ENCODE measurements at regions not wholly inside any gene's neighbourhood (a gene's known extent, or its start where the extent isn't known, plus 50 kb on each side); places are given as distances from the start of the nearest gene placed in this dataset.

DNA sequence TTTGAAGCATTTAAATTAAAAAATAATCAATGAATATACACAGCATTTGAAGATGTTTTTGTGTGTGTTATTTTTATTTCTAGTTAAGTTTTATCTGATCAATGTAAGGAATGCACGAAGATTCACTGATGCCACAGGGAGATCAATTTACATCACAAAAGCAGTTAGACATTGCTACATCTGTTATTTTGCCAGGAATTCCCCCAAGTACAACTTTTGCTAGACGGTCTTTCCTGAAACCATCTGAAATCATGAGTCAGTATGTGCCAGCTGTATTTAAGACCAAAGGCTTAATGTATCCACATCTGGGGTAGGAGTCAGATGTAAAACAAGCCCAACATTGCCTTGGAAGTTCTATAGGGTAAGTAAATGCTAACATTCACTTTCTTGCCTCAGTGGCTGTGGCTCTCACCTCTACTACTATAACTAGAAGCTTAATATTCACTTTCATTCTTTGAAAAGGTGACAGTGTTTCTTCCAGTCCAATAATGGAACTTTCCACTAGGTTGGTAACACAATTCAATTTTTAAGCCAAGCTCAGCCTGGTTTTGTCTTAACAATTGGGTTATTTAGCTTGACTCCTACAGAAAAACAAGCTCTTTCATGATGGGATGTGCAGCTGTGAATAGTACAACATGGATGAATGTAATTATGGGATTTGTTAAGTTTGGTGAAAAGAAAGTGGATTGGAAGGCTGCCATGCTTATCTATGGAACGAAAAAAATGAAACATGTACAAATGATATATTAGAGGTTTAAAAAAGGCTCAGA, 385.4 kb upstream of the TMEM132C start:
- DNase-seq (ENCODE audit: insufficient read length, low spot score) (no peak), FAIRE-seq (no peak)
- no peak for TF ChIP-seq POLR2A (IDR thresholded peaks at IDR 0.05; ENCODE audit: low read depth, low read length)

DNA sequence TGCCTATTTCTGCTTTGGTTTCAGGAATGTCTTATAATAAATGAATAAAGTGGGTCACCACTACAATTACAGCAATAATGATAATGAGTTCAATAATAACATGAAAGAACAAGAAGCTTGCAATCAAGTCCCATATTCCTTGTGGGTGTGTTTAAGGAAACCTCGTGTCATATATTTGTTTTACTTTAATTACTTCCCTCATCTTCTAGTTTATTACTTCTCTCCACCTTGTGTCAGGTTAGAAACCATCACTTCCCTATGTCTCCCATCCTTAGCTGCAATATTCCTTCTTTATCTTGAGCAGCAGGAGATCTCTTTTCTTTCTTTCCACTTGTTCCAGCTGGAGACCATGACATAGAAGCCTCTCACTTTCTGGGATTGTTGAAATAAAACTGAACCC, 384.0 kb upstream of the TMEM132C start:
- no peak for DNase-seq (ENCODE audit: insufficient read length, low spot score)
- no peak for FAIRE-seq
- TF ChIP-seq POLR2A (IDR thresholded peaks at IDR 0.05; ENCODE audit: low read depth, low read length), result no peak

DNA sequence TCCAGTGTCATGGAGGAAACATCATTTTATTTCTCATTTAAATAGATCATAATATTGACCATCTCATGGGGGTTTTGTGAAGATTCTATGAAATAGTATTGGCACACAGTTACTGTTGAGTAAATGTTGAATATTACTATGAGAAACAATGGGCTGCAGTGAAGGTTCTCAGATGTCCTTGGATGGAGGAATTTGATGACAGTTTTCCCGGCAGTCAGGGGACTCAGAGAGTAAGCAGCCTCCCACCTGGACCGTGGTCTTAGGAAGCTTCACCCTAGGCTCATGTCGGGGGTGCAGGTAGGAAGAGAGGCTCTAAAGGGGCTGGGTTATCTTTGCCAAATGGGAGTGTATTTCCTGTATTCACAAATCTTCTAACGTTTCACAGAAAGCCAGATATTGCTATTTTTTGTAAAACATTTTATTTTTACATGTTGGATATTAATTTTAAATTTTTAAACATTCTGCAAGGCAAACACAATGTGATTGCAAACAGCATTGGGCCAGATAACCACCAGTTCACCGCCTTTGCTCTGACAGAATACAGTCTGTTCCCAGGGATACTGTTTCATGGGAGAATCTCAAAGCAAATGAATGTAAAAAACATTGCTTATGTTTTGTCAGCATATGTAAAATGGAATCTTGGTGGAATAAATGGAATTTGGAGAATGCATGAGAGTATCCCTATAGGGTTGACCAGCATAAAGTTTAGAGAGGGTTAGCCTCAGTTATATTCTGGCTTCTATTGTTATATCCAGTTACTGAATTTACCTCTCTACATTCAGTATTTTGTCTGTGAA, 380.8 kb upstream of the TMEM132C start:
- FAIRE-seq (no peak), DNase-seq (ENCODE audit: insufficient read length, low spot score) (no peak)
- no peak for TF ChIP-seq POLR2A (IDR thresholded peaks at IDR 0.05; ENCODE audit: low read depth, low read length)

DNA sequence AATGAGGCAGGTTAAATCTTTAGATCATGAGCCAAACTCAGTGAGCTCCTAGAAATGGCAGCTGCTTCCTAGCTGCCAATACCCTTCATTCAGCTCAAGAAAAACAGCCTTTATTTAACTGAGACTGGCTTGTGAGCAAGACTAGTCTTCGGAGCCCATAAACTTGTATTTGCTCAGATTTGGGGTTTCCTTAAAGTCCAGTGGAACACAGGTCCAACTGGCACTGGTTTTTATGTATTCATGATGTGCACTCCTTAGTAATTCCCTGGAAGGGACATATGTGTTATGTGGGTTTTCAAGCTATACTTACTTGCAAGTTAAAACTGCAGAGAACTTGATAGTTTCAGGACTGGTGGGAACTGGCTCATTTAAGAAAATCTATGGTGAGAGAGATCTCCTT, 380.1 kb upstream of the TMEM132C start:
- no peak for DNase-seq (ENCODE audit: insufficient read length, low spot score)
- no peak for FAIRE-seq
- TF ChIP-seq POLR2A (IDR thresholded peaks at IDR 0.05; ENCODE audit: low read depth, low read length), result no peak

DNA sequence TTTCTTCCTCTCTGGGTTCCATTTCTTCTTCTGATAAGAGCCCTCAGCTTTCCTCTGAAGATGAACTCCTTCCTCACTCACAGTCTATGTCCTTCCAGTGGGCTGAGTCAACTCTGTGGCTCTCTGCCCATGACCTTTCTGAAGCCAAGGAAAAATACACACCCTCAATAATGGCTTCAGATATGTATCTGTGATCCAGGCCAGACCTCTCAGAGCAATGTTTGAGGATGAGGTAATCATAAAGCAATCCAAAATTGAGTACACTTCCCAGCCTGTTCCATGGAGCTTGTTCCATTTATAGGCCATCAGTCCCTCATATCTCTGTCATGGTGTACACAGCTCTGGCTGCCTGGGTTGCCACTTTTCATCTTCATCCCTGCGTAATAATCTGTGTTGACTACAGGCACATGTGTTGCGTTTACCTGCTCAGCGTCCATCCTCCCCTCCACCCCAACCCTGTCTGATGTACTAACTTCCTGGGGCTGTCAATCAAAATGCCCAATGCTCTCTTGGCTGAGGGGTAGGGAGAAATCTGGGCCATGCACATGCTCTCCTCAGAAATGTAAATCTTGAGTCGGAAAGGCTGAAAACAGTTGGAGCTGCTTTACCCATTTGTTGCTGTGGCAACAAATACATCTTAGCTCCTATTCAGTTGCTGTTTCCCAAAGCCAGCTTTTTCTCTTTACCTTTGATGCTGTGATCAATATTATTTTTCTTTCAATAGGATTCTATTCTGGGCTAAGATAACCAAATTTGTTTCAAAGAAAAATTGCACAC, 377.8 kb upstream of the TMEM132C start:
- TF ChIP-seq POLR2A (IDR thresholded peaks at IDR 0.05; ENCODE audit: low read depth, low read length), result no peak
- no peak for FAIRE-seq
- no peak for DNase-seq (ENCODE audit: insufficient read length, low spot score)

DNA sequence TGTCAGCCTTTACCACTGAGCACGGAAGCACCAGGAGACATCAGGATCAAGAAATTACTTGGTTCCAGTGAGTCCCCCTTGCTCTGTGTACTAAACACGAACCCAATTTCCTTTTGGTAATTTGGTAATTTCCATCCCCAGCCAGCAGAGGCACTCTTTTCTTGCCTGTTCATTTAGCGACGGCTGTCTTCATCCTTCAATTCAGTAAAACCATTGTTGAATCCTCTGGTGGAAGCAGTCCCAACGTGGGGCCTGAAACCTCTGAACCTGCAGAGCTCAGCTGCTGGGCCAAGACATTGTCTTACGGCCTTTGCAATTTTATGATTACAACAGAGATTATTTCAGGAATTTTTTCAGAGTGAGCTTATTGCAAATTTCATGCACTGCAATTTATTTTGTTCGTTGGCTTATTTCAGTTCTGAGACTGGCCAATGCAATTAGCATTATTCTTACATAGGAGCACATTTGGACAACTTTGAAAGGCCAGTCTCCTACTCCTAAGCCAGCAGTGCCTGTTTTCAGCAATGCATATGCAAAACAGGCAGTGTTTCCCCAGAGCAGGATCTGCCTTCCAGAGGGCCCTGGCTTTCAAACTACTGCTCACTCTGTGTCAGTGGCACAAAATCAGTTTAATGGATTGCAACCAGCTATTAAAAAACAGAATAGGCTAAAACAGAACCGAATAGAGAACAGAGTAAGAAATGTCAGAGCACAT, 372.9 kb upstream of the TMEM132C start:
- DNase-seq (ENCODE audit: insufficient read length, low spot score), result peak; percentile 9
- no peak for FAIRE-seq
- TF ChIP-seq POLR2A (IDR thresholded peaks at IDR 0.05; ENCODE audit: low read depth, low read length), result no peak

DNA sequence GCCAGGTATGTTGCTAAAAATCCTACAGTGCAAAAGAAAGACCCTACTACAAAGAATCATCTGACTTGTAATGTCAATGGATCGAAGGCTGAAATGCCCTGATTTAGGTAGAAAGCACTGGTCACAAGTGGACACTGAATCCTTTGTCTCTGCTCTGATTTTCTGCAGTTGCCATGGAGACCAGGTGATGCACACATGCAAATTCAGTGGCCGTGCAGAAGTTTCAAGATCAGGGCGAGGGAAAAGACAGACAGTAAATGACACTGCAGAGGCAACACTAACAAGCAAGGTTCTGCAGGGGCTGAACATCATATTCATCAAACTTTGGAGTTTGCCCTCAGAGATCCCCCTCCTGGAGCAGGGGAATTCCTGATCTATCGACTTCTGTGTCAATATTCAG, 370.3 kb upstream of the TMEM132C start:
- DNase-seq (ENCODE audit: insufficient read length, low spot score) (no peak), FAIRE-seq (no peak)
- TF ChIP-seq POLR2A (IDR thresholded peaks at IDR 0.05; ENCODE audit: low read depth, low read length), result no peak

DNA sequence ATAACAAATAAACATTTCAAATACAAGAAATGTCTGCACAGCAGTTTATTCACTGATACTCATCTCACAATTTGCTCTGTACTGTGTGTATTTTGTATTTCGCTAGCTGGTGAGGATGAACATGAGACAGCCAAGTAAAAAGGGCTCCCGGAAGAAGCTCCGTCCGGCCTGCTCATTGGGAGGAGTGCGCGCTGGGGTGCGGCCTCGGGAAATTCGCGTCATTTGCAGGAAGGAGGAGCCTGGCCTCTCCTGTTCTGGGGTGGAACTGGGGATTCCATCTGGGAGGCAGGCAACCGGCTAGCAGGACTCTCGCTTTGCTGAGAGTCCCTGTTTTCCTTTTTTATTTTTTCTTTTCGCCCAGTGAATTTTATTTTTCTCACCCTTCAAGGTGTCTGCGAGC, 368.4 kb upstream of the TMEM132C start:
- DNase-seq (ENCODE audit: insufficient read length, low spot score), result no peak
- no peak for FAIRE-seq
- TF ChIP-seq POLR2A (IDR thresholded peaks at IDR 0.05; ENCODE audit: low read depth, low read length), result no peak

DNA sequence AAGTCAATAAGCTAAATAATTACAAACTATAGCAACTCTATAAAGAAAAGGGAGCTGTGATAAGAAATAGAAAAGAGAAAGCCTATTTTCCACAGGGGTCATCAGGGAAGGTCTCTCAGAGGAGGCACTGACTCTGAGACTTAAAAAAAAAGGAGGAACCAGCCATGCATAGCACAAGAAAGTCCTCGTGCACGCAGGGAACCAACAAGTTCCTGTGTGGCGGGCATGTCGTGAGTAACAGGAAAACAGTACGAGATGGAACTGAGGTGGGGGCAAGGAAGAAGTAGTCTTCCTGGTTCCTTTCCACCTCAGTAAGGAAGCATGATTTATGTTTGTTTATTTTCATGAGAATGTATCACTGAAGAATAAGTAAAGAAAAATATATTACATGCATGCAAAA, 367.0 kb upstream of the TMEM132C start:
- FAIRE-seq (no peak), DNase-seq (ENCODE audit: insufficient read length, low spot score) (no peak)
- TF ChIP-seq POLR2A (IDR thresholded peaks at IDR 0.05; ENCODE audit: low read depth, low read length), result no peak

DNA sequence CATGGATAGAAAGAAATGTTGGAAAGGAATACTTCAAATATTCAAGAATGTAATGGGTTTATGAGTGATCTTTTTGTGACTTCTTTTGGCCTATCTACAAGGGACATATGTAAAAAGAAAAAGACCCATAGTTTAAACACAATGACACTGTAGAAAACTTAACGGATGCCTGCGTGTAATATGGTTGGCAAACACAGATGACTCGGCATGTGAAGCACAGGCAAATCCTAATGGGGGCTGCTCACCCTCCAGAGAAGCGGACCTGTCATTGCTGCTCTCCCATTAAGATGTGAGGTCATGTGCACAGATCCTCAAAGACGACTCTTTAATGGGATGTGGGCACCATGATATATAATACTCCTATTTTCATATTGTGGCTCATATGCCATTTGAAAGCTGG, 366.6 kb upstream of the TMEM132C start:
- no peak for TF ChIP-seq POLR2A (IDR thresholded peaks at IDR 0.05; ENCODE audit: low read depth, low read length)
- no peak for FAIRE-seq
- no peak for DNase-seq (ENCODE audit: insufficient read length, low spot score)

DNA sequence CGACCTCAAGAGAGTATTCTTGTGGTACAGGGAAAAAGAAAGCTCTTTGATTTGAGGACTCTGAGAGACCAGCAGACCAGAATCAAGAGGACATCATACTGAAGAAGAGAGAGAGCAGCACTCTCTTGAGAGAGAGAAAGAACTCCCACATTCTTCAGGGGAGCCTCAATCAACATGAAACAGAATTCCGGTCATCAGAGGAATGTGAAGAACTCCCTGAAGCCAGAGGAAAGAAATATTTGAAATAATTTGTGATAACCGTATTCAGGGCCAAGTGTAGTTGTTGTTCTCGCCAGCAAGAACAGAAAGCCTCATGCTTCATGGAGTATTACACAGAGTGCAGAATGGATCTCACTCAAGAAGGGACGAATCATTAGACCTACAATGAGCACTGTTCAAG, 363.8 kb upstream of the TMEM132C start:
- TF ChIP-seq POLR2A (IDR thresholded peaks at IDR 0.05; ENCODE audit: low read depth, low read length), result no peak
- peak; percentile 6 for FAIRE-seq
- DNase-seq (ENCODE audit: insufficient read length, low spot score), result no peak

DNA sequence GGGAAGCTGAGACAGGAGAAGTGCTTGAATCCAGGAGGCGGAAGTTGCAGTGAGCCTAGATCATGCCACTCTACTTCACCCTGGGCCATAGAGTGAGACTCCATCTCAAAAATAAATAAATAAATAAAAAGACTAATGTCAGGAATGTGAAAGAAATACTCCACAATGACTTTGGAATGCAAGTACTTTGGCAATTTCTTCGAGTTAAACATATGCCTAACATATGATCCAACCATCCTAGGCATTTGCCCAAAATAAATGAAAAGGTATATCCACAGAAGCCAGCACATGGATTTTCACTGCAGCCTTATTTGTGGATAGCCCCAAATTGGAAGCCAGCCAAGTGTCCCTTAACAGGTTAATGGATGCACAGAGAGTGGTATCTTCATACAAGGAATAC, 357.9 kb upstream of the TMEM132C start:
- FAIRE-seq, result no peak
- no peak for DNase-seq (ENCODE audit: insufficient read length, low spot score)
- no peak for TF ChIP-seq POLR2A (IDR thresholded peaks at IDR 0.05; ENCODE audit: low read depth, low read length)

DNA sequence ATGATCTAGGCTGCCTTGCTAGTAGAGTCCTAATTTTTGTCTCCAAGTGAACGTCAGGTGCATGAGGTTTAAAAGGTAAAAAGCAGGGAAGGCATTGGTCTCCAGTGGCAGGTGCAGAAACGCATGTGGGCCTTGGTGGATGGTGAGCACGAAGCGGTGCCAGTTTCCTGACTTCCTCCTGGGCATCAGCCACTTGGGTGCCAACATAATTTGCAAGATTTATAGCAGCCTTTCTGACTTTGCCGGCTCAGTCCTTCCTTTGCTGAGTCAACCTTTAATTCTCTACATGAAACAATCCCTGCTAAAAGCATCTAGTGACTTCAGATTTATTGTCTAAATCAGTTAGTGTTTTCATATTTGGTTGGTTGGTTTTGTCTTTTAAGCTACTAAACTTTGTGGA, 355.7 kb upstream of the TMEM132C start:
- no peak for FAIRE-seq
- no peak for TF ChIP-seq POLR2A (IDR thresholded peaks at IDR 0.05; ENCODE audit: low read depth, low read length)

More for the DNA sequence above, 355.7 kb upstream of the TMEM132C start:
- DNase-seq (ENCODE audit: insufficient read length, low spot score), result no peak

All from H54 (cell line).